ENCODE measurements at regions not wholly inside any gene's neighbourhood (a gene's known extent, or its start where the extent isn't known, plus 50 kb on each side); places are given as distances from the start of the nearest gene placed in this dataset.
"Not testable (repeated sequence)": the region's sequence is repeated elsewhere in the genome, so short reads cannot be mapped to it uniquely, and the experiment has no call there.

- in situ Hi-C loops (cut with HindIII; ENCODE audit: low pct_unique_long_range_greater_than_20kb, low sequenced_read_pairs): no loop called here
- no peak for TF ChIP-seq JUND (IDR thresholded peaks at IDR 0.05; ENCODE audit: low read depth)
- DNase-seq (ENCODE audit: low read depth in 1 of 2, low spot score in 1 of 2): no peak
Observed at GRCh38 chr7:156503196-156503595, 137.4 kb upstream of the RNF32 start.

- in situ Hi-C loops (cut with HindIII; ENCODE audit: low pct_unique_long_range_greater_than_20kb, low sequenced_read_pairs); DNase-seq (ENCODE audit: low read depth in 1 of 2, low spot score in 1 of 2): not testable (repeated sequence)
Observed at GRCh38 chr7:156501815-156502214, 138.8 kb upstream of the RNF32 start.

GRCh38 chr7:156499247-156499881 lies 141.2 kb upstream of the RNF32 start:
- DNase-seq (ENCODE audit: low read depth in 1 of 2, low spot score in 1 of 2): no peak
- in situ Hi-C loops (cut with HindIII; ENCODE audit: low pct_unique_long_range_greater_than_20kb, low sequenced_read_pairs): no loop called here
- TF ChIP-seq JUND (IDR thresholded peaks at IDR 0.05; ENCODE audit: low read depth): no peak

GRCh38 chr7:156497776-156498509 lies 142.6 kb upstream of the RNF32 start:
- no peak for DNase-seq (ENCODE audit: low read depth in 1 of 2, low spot score in 1 of 2)
- in situ Hi-C loops (cut with HindIII; ENCODE audit: low pct_unique_long_range_greater_than_20kb, low sequenced_read_pairs): no loop called here
- no peak for TF ChIP-seq JUND (IDR thresholded peaks at IDR 0.05; ENCODE audit: low read depth)

- in situ Hi-C loops (cut with HindIII; ENCODE audit: low pct_unique_long_range_greater_than_20kb, low sequenced_read_pairs): no loop called here
- no peak for TF ChIP-seq JUND (IDR thresholded peaks at IDR 0.05; ENCODE audit: low read depth)
- DNase-seq (ENCODE audit: low read depth in 1 of 2, low spot score in 1 of 2): no peak
Observed at GRCh38 chr7:156496865-156497264, 143.7 kb upstream of the RNF32 start.

GRCh38 chr7:156496363-156496769 lies 144.2 kb upstream of the RNF32 start:
- DNase-seq (ENCODE audit: low read depth in 1 of 2, low spot score in 1 of 2): no peak
- no peak for TF ChIP-seq JUND (IDR thresholded peaks at IDR 0.05; ENCODE audit: low read depth)
- in situ Hi-C loops (cut with HindIII; ENCODE audit: low pct_unique_long_range_greater_than_20kb, low sequenced_read_pairs): no loop called here

- DNase-seq (ENCODE audit: low read depth in 1 of 2, low spot score in 1 of 2): no peak
- TF ChIP-seq JUND (IDR thresholded peaks at IDR 0.05; ENCODE audit: low read depth): no peak
- in situ Hi-C loops (cut with HindIII; ENCODE audit: low pct_unique_long_range_greater_than_20kb, low sequenced_read_pairs): no loop called here
Observed at GRCh38 chr7:156494960-156495359, 145.6 kb upstream of the RNF32 start.

GRCh38 chr7:156493942-156494341 lies 146.6 kb upstream of the RNF32 start:
- no peak for DNase-seq (ENCODE audit: low read depth in 1 of 2, low spot score in 1 of 2)
- TF ChIP-seq JUND (IDR thresholded peaks at IDR 0.05; ENCODE audit: low read depth): no peak
- in situ Hi-C loops (cut with HindIII; ENCODE audit: low pct_unique_long_range_greater_than_20kb, low sequenced_read_pairs): no loop called here

- in situ Hi-C loops (cut with HindIII; ENCODE audit: low pct_unique_long_range_greater_than_20kb, low sequenced_read_pairs): no loop called here
- no peak for TF ChIP-seq JUND (IDR thresholded peaks at IDR 0.05; ENCODE audit: low read depth)
- DNase-seq (ENCODE audit: low read depth in 1 of 2, low spot score in 1 of 2): no peak
Observed at GRCh38 chr7:156492170-156492569, 148.4 kb upstream of the RNF32 start.

- in situ Hi-C loops (cut with HindIII; ENCODE audit: low pct_unique_long_range_greater_than_20kb, low sequenced_read_pairs): no loop called here
- no peak for TF ChIP-seq JUND (IDR thresholded peaks at IDR 0.05; ENCODE audit: low read depth)
- no peak for DNase-seq (ENCODE audit: low read depth in 1 of 2, low spot score in 1 of 2)
Observed at GRCh38 chr7:156491435-156491834, 149.1 kb upstream of the RNF32 start.

- DNase-seq (ENCODE audit: low read depth in 1 of 2, low spot score in 1 of 2): no peak
- in situ Hi-C loops (cut with HindIII; ENCODE audit: low pct_unique_long_range_greater_than_20kb, low sequenced_read_pairs): no loop called here
- TF ChIP-seq JUND (IDR thresholded peaks at IDR 0.05; ENCODE audit: low read depth): no peak
Observed at GRCh38 chr7:156490021-156490800, 150.4 kb upstream of the RNF32 start.

GRCh38 chr7:156487811-156488533 lies 152.6 kb upstream of the RNF32 start:
- in situ Hi-C loops (cut with HindIII; ENCODE audit: low pct_unique_long_range_greater_than_20kb, low sequenced_read_pairs): no loop called here
- TF ChIP-seq JUND (IDR thresholded peaks at IDR 0.05; ENCODE audit: low read depth): no peak
- DNase-seq (ENCODE audit: low read depth in 1 of 2, low spot score in 1 of 2): no peak
